ENCODE measurements at regions not wholly inside any gene's neighbourhood (a gene's known extent, or its start where the extent isn't known, plus 50 kb on each side); places are given as distances from the start of the nearest gene placed in this dataset.

- WGBS, 2 donors = 66 to 71% methylated on average over 2 of the region's 2 CpGs
- intact Hi-C loops (cut with DNase I) = no loop called here
- no peak overlapping the region for H3K4me3 ChIP-seq
Observed at GRCh38 chr3:78455712-78456433, 1311.9 kb downstream of the ROBO1 start.

GRCh38 chr3:78459796-78460195, 1308.0 kb downstream of the ROBO1 start:
- no peaks in the 10 kb centered on the region for H3K27me3 ChIP-seq
- no peak overlapping the region for H3K27ac ChIP-seq
- no peak overlapping the region for H3K4me3 ChIP-seq
- H3K4me1 ChIP-seq = no peaks in the 10 kb centered on the region
- no peaks in the 10 kb centered on the region for H3K36me3 ChIP-seq
- H3K9me3 ChIP-seq = peaks cover 0 to 36% (median 7%) of the 10 kb centered on the region in 11 donors
- DNase-seq (no peak), ATAC-seq (no peak)
- no peak for TF ChIP-seq CTCF (IDR thresholded peaks at IDR 0.05)
- WGBS, 2 donors = 68 to 78% methylated on average over 2 of the region's 2 CpGs
- intact Hi-C loops (cut with DNase I) = no loop called here

More at GRCh38 chr3:78455712-78456433, 1311.9 kb downstream of the ROBO1 start:
- DNase-seq (no peak), ATAC-seq (peak in 1 of 8 donors; percentile 25)
- no peaks in the 10 kb centered on the region for H3K36me3 ChIP-seq
- no peaks in the 10 kb centered on the region for H3K27me3 ChIP-seq
- no peaks in the 10 kb centered on the region for H3K4me1 ChIP-seq
- H3K9me3 ChIP-seq = peaks cover 0 to 8% (median 0%) of the 10 kb centered on the region in 11 donors
- peak overlapping the region in 2 of 10 donors; percentile 9 to 12 for H3K27ac ChIP-seq
- TF ChIP-seq CTCF (IDR thresholded peaks at IDR 0.05) = no peak

- H3K9me3 ChIP-seq = peaks cover 0 to 56% (median 7%) of the 10 kb centered on the region in 11 donors
- intact Hi-C loops (cut with DNase I) = no loop called here
- no peak for TF ChIP-seq CTCF (IDR thresholded peaks at IDR 0.05)
- H3K27ac ChIP-seq = no peak overlapping the region
- H3K4me3 ChIP-seq = no peak overlapping the region
- 38 to 72% methylated on average over 2 of the region's 2 CpGs for WGBS, 2 donors
- no peak for DNase-seq
- ATAC-seq = no peak
- no peaks in the 10 kb centered on the region for H3K36me3 ChIP-seq
- H3K27me3 ChIP-seq = no peaks in the 10 kb centered on the region
- H3K4me1 ChIP-seq = no peaks in the 10 kb centered on the region
Observed at GRCh38 chr3:78462021-78462420, 1305.8 kb downstream of the ROBO1 start.

GRCh38 chr3:78476076-78476475, 1291.7 kb downstream of the ROBO1 start:
- Histone ChIP-seq H3K27ac (no peak overlapping the region), H3K4me3 (no peak overlapping the region), H3K27me3 (no peaks in the 10 kb centered on the region), H3K36me3 (no peaks in the 10 kb centered on the region), H3K9me3 (peaks cover 0 to 22% (median 12%) of the 10 kb centered on the region in 11 donors), H3K4me1 (no peaks in the 10 kb centered on the region)
- TF ChIP-seq CTCF (IDR thresholded peaks at IDR 0.05) = no peak
- DNase-seq = no peak
- WGBS, 2 donors = 68 to 72% methylated on average over 3 of the region's 3 CpGs
- no peak for ATAC-seq
- intact Hi-C loops (cut with DNase I) = no loop called here

All from heart right ventricle (tissue), 16 donors.